Osteoblast (primary cell): ENCODE measurements at regions not wholly inside any gene's neighbourhood (a gene's known extent, or its start where the extent isn't known, plus 50 kb on each side); places are given as distances from the start of the nearest gene placed in this dataset.

Experiments used
- DNase-seq: peaks from one replicate; pipeline ENCODE4 v3.0.0; 2011; ENCODE audit warnings: low spot score, mixed read lengths; ENCODE audit not compliant: insufficient read length; ENCODE audit errors: missing footprints
- H2AFZ ChIP-seq: 2 replicates; pipeline ENCODE4 v1.6.0; 2011; ENCODE audit warnings: mild to moderate bottlenecking, low read length
- H3K27ac ChIP-seq: 2 replicates; pipeline ENCODE4 v1.5.1; 2011; ENCODE audit warnings: mild to moderate bottlenecking, low read depth, low read length, moderate library complexity
- H3K27me3 ChIP-seq: 2 replicates; pipeline ENCODE4 v1.6.0; 2012; ENCODE audit warnings: mild to moderate bottlenecking, control low read depth, inconsistent platforms, low read length, moderate library complexity; ENCODE audit not compliant: insufficient read depth
- H3K36me3 ChIP-seq: 2 replicates; pipeline ENCODE4 v1.5.1; 2011; ENCODE audit warnings: mild to moderate bottlenecking, low read length, control low read depth, moderate library complexity; ENCODE audit not compliant: insufficient read depth
- H3K4me1 ChIP-seq: 2 replicates; pipeline ENCODE4 v1.5.1; 2011; ENCODE audit warnings: mild to moderate bottlenecking, low read length, control low read depth, moderate library complexity; ENCODE audit not compliant: insufficient read depth
- H3K4me2 ChIP-seq: 2 replicates; pipeline ENCODE4 v1.6.0; 2011; ENCODE audit warnings: mild to moderate bottlenecking, low read length; ENCODE audit not compliant: insufficient read depth
- H3K4me3 ChIP-seq: fragments of 200-600 bp; sonication (generic); 3 replicates; pipeline ENCODE4 v1.5.1; 2012; ENCODE audit warnings: mild to moderate bottlenecking, low read length, inconsistent platforms; ENCODE audit not compliant: insufficient read depth
- H3K79me2 ChIP-seq: 2 replicates; pipeline ENCODE4 v1.6.0; 2012; ENCODE audit warnings: mild to moderate bottlenecking, low read length, control low read depth, inconsistent platforms; ENCODE audit not compliant: insufficient read depth
- H3K9me3 ChIP-seq: 2 replicates; pipeline ENCODE4 v1.5.1; 2011; ENCODE audit warnings: low read depth, low read length, control low read depth
- H4K20me1 ChIP-seq: 2 replicates; pipeline ENCODE4 v1.6.0; 2012; ENCODE audit warnings: mild to moderate bottlenecking, low read length, control low read depth; ENCODE audit not compliant: insufficient read depth
- CTCF ChIP-seq: IDR thresholded peaks from 2 replicates; pipeline ENCODE4 v1.5.1; 2011; ENCODE audit warnings: mild to moderate bottlenecking, low read depth, low read length, moderate library complexity; ENCODE audit errors: extremely low read depth

DNA sequence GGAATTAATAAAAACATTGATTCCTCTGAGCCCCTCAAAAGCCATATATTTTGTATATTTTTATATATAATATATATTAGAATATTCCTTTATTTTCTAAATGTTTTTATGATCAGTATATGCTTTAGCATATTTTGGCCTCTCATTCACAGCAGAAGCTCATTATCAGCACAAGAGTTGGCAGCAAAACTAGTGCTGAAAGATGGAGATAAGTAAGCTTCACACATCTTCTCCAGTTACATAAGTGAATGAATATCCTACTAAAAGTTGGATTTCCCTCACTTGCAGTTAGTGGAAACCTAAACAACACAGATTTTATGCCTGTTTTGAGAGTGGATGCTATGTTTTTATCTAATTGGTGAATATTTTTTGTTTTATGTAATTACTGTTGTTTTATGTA lies 1303.8 kb upstream of the ADGRB3 start:
- Histone ChIP-seq H3K36me3 (no peaks in the 10 kb centered on the region), H3K79me2 (no peaks in the 10 kb centered on the region), H3K4me3 (no peak overlapping the region), H3K4me2 (no peak overlapping the region), H2AFZ (no peak overlapping the region), H3K27ac (no peak overlapping the region), H3K4me1 (no peaks in the 10 kb centered on the region), H3K27me3 (no peaks in the 10 kb centered on the region), H3K9me3 (no peaks in the 10 kb centered on the region), H4K20me1 (no peaks in the 10 kb centered on the region)
- TF ChIP-seq CTCF = no peak
- DNase-seq = no peak

- H3K4me1 ChIP-seq = no peaks in the 10 kb centered on the region
- no peak overlapping the region for H3K27ac ChIP-seq
- H4K20me1 ChIP-seq = no peaks in the 10 kb centered on the region
- no peaks in the 10 kb centered on the region for H3K36me3 ChIP-seq
- no peak overlapping the region for H3K4me2 ChIP-seq
- H3K9me3 ChIP-seq = no peaks in the 10 kb centered on the region
- no peaks in the 10 kb centered on the region for H3K27me3 ChIP-seq
- H2AFZ ChIP-seq = no peak overlapping the region
- no peaks in the 10 kb centered on the region for H3K79me2 ChIP-seq
- no peak for DNase-seq
- TF ChIP-seq CTCF = no peak
- no peak overlapping the region for H3K4me3 ChIP-seq
Measured at GRCh38 chr6:67328269-67328668, 1306.8 kb upstream of the ADGRB3 start.

DNA sequence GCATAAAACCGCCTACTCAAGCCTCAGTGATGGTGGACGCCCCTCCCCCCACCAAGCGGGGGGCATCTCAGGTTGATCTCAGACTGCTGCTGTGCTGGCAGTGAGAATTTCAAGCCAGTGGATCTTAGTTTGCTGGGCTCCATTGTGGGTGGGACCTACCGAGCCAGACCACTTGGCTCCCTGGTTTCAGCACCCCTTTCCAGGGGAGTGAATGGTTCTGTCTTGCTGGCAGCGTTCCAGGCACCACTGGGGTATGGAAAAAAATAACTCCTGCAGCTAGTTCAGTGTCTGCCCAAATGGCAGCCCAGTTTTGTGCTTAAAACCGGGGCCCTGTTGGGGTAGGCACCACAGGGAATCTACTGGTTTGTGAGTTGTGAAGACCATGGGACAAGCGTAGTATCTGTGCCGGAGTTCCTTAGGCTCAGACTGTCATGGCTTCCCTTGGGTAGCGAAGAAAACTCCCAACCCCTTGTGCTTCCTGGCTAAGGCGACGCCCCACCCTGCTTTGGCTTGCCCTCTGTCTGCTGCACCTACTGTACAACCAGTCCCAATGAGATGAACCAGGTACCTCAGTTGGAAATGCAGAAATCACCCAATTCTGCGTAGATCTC lies 1334.5 kb upstream of the ADGRB3 start:
- H3K4me3 ChIP-seq = no peak overlapping the region
- H3K79me2 ChIP-seq = no peaks in the 10 kb centered on the region
- no peak for TF ChIP-seq CTCF
- H3K4me1 ChIP-seq = no peaks in the 10 kb centered on the region
- no peak overlapping the region for H2AFZ ChIP-seq
- no peak overlapping the region for H3K27ac ChIP-seq
- H3K4me2 ChIP-seq = no peak overlapping the region
- H3K9me3 ChIP-seq = no peaks in the 10 kb centered on the region
- no peaks in the 10 kb centered on the region for H3K27me3 ChIP-seq
- H3K36me3 ChIP-seq = no peaks in the 10 kb centered on the region
- no peak for DNase-seq
- no peaks in the 10 kb centered on the region for H4K20me1 ChIP-seq

GRCh38 chr6:67292169-67292568 lies 1342.9 kb upstream of the ADGRB3 start:
- H2AFZ ChIP-seq = no peak overlapping the region
- H3K27ac ChIP-seq = no peak overlapping the region
- no peaks in the 10 kb centered on the region for H3K36me3 ChIP-seq

More at GRCh38 chr6:67292169-67292568, 1342.9 kb upstream of the ADGRB3 start:
- no peaks in the 10 kb centered on the region for H3K4me1 ChIP-seq
- H3K9me3 ChIP-seq = no peaks in the 10 kb centered on the region
- H4K20me1 ChIP-seq = no peaks in the 10 kb centered on the region
- no peak for TF ChIP-seq CTCF
- no peaks in the 10 kb centered on the region for H3K79me2 ChIP-seq
- no peaks in the 10 kb centered on the region for H3K27me3 ChIP-seq
- H3K4me2 ChIP-seq = no peak overlapping the region
- no peak overlapping the region for H3K4me3 ChIP-seq
- DNase-seq = no peak
